ENCODE measurements at regions not wholly inside any gene's neighbourhood (a gene's known extent, or its start where the extent isn't known, plus 50 kb on each side); places are given as distances from the start of the nearest gene placed in this dataset.

GRCh38 chr3:194775266-194775665 lies 89.6 kb downstream of the FAM43A start:
- TF ChIP-seq GATA3 (IDR thresholded peaks at IDR 0.05; ENCODE audit: low read depth, low read length) (no peak), GATA2 (IDR thresholded peaks at IDR 0.05; ENCODE audit: low read depth, low read length) (no peak)

Data from SH-SY5Y (cell line).